OCI-LY3 (cell line): ENCODE measurements at regions not wholly inside any gene's neighbourhood (a gene's known extent, or its start where the extent isn't known, plus 50 kb on each side); places are given as distances from the start of the nearest gene placed in this dataset.

Experiments used
- CTCF ChIP-seq: fragments of 200-600, 300-600 bp; sonication (generic); IDR thresholded peaks from 2 replicates; pipeline ENCODE4 v1.5.1; 2014; ENCODE audit warnings: antibody characterized with exemption, low read length, low read depth
- EZH2phosphoT487 ChIP-seq: fragments of 200-600 bp; shearing (Covaris generic); IDR thresholded peaks from 2 replicates; pipeline ENCODE4 v1.6.1; 2018; ENCODE audit warnings: antibody characterized with exemption, mixed run types, low read depth

- TF ChIP-seq CTCF (no peak), EZH2phosphoT487 (no peak)
Measured at GRCh38 chr5:174810796-174811195, 86.4 kb downstream of the MSX2 start.
